HG02943 (cell line): ENCODE measurements at regions not wholly inside any gene's neighbourhood (a gene's known extent, or its start where the extent isn't known, plus 50 kb on each side); places are given as distances from the start of the nearest gene placed in this dataset.
"Not testable (repeated sequence)": the region's sequence is repeated elsewhere in the genome, so short reads cannot be mapped to it uniquely, and the experiment has no call there.

Experiments
- ATAC-seq: cut with Tn5 transposase; IDR thresholded peaks from one replicate; pipeline ENCODE4 v1.9.1; 2021; ENCODE audit warnings: mild to moderate bottlenecking, low read depth, moderate library complexity; ENCODE audit not compliant: unreplicated experiment

GRCh38 chr5:93359296-93359959, 221.6 kb downstream of the NR2F1-AS1 start:
- no peak for ATAC-seq

- ATAC-seq: no peak
Measured at GRCh38 chr5:93358176-93358575, 222.8 kb downstream of the NR2F1-AS1 start.

GRCh38 chr5:93357686-93358085, 223.3 kb downstream of the NR2F1-AS1 start:
- no peak for ATAC-seq

DNA sequence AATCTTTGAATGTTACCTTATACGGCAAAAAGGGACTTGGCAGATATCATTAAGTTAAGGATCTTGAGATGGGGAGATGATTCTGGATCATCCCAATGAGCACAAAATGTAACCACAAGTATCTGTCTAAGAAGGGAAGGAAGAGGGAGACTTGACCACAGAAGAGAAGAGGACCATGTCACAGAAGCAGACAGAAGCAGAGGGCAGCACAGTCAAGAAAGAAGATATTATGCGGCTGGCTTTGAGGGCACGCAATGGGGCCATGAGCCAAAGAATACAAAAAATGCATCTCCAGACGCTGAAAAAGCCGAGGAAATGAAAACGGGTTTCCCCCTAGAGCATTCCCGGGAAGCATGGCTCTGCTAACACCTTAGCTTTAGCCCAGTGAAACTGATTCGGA, 225.3 kb downstream of the NR2F1-AS1 start:
- ATAC-seq: no peak

GRCh38 chr5:93352186-93352585, 228.8 kb downstream of the NR2F1-AS1 start:
- ATAC-seq: no peak

DNA sequence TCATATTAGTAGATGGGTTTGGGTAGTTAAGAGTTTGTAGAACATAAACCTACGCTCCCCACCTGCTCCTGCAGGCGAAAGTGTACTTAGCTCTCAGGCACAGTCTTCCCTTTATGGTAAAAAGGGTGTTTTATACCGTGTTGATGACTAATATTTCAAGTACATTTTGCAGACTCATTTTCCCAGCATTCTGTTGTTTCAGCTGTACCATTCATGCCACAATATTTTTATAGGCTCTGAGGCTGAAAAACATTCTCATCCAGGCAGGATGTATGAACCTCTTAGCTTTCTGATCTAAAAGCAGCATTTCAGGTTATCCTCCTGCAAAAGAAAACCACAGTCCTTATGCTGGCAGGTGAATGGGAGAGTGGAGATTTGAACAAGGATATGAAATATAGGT, 231.4 kb downstream of the NR2F1-AS1 start:
- no peak for ATAC-seq

DNA sequence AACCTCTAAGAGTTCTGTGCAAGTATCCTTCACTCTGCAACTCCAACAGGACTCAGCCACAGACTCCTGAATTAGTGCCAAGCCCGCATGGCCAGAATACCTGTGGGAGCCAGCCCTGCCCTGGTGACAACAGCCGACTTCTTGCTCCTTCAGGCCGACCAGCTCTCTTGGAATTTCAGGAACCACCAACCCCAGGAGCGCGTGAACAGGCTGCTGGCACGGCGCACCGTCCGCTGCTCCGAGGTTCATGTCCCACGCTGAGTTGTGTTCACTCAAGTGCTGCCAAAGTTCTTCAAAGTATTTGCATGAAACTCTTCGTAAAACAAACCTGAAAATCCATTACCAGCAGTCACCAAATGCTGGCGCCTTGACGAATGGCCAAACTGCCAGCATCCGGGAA, 232.8 kb downstream of the NR2F1-AS1 start:
- ATAC-seq: no peak

DNA sequence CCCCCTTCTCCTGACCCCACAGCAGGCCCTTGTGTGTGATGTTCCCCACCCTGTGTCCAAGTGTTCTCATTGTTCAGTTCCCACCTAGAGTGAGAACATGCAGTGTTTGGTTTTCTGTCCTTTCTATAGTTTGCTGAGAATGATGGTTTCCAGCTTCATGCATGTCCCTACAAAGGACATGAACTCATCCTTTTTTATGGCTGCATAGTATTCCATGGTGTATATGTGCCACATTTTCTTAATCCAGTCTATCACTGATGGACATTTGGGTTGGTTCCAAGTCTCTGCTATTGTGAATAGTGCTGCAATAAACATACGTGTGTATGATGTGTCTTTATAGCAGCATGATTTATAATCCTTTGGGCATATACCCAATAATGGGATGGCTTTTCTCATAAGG, 234.2 kb downstream of the NR2F1-AS1 start:
- ATAC-seq: not testable (repeated sequence)

- ATAC-seq: no peak
Measured at GRCh38 chr5:93346301-93346700, 234.7 kb downstream of the NR2F1-AS1 start.

GRCh38 chr5:93343570-93343969, 237.4 kb downstream of the NR2F1-AS1 start:
- no peak for ATAC-seq

DNA sequence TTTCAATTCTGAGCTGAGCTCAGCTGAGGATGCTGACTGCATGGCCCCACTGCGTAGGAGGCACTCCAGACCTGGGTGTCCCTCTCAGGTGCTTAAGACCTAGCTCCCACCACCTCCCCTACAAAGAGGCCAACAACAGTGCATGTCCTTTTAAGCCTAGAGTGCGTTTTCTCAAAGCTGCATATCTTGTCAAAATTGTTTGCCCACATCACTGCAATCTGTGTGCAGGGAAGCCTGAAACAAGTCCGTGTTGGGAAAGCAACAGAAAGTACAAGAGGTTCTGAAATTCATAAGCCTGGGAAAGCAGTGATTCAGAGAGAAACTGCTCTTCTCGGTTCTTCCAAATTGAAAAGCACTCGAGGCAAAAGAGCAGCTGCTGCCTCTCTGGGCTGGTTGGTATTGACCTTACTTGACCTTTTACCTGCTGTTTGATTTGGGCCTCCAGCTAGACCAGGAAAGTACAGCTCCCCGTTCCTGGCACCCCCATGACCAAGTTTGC, 238.4 kb downstream of the NR2F1-AS1 start:
- no peak for ATAC-seq

- no peak for ATAC-seq
Measured at GRCh38 chr5:93340881-93341280, 240.1 kb downstream of the NR2F1-AS1 start.

DNA sequence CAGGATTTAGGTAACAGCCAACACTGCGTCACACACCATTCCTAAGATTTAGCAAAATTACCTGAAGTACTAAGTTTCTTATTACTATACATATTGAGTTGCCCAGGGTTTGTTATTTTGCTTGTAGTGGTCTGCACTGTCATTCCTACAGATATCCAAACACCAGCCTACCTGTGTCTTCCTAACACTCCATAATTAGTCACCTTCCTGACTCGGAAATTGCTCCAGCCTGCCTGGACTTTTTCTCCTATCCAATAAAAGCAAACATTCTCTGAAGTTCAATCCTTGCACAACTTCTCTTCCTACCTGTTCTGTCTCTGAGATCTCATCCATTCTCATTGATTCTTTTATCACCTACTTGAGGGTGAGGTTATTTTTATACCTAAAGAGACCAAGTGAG, 243.9 kb downstream of the NR2F1-AS1 start:
- ATAC-seq: no peak

DNA sequence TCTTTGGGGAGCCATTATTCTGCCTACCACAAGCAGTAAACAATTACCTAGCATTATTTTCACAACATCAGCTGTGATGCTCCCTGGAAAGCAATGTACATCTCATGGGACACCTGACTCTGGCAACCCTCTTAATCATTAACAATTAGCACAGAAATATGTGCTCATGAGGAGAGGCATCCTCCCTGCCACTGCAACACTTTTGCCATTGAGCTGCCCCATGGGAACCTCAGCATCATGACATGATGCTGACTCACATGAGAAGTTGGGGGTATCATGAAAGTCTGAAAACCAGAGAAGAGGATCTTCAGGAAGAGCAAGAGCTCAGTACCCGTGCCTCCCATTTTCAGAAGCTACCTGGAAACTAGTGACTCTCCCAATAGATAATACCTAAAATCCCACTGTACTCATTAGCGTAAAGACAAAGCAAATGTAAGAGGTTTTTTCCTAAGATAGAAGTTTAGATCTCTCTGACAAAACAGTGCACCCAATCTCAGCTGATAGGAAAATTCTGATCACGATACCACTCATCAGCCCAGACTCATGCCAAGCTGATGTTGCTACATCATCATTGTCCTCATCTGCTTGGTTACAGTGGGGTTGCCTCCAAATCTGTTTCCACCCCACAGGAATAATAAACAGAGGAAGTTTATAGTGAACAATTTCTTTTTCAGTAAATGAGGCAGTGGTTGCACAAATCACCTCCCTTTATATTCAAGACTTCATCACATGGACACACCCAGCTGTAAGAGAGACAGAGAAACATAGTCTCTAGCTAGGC, 244.5 kb downstream of the NR2F1-AS1 start:
- ATAC-seq: no peak

GRCh38 chr5:93331863-93332262, 249.2 kb downstream of the NR2F1-AS1 start:
- no peak for ATAC-seq

GRCh38 chr5:93331241-93331640, 249.8 kb downstream of the NR2F1-AS1 start:
- no peak for ATAC-seq

- ATAC-seq: no peak
Measured at GRCh38 chr5:93330506-93330905, 250.5 kb downstream of the NR2F1-AS1 start.

DNA sequence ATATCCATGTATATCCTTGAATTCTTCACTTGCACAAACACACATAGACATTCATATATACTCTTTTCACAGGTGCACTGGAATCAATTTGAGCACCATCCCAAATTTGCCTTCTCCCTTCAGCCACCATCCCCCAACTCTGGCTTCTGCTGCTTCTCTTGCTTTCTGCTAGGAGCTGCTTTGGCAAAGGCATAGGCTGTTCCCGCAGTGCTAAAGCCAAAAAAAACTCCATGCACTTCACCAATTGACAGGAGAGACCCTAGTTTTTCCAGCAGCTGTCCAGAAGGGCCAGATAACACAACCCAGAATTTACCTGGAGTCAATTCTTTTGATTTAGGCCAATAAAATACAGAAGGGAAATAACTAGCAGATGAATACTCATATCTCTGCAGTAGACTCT, 251.3 kb downstream of the NR2F1-AS1 start:
- ATAC-seq: no peak

DNA sequence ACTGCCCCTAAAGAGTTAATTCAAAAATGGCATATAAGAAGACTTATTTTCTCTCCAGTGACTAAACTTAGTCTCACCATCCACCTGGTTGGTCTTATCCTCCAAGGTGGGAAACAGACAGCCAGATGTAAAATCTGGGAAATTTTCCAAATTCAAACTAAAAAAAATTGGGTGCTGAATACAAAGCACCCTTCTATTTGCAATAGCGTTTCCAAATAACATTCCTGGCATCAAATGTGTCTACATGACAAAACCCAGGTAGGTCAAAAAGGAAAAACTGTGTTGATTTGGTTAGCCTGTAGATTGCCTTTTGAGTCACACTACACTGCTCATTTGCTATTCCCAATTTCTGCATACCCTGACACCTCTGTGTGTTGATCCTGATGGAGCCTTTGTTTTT, 252.2 kb downstream of the NR2F1-AS1 start:
- ATAC-seq: no peak

DNA sequence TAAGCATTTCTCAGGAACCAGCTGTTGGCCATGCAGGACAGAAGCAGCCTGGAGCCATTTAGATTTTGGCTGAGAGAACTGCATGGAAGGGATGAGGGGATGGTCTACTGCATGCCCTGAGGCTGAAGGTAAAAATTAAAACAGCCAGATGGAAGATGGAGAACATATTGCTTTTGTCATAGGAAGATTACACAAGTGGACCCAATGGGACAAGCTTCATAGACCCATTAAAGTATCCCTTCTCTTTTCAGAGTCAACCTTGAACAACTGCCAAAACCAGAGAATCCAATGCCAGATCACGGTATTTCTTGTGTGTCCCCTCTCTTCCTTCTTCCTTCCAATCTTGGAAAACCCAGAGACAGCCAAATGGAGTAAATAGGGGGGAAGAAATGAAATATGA, 253.4 kb downstream of the NR2F1-AS1 start:
- no peak for ATAC-seq

- ATAC-seq: no peak
Measured at GRCh38 chr5:93325946-93326345, 255.1 kb downstream of the NR2F1-AS1 start.
